Dermis microvascular lymphatic vessel endothelial cell (primary cell): ENCODE measurements at regions not wholly inside any gene's neighbourhood (a gene's known extent, or its start where the extent isn't known, plus 50 kb on each side); places are given as distances from the start of the nearest gene placed in this dataset.

ENCODE experiments used
- DNase-seq, 2 donors: peaks; one replicate each; pipeline versions ENCODE4 v3.0.0 to v3.0.0-alpha.2; 2010; ENCODE audit warnings: low read depth in 2 of 2

DNA sequence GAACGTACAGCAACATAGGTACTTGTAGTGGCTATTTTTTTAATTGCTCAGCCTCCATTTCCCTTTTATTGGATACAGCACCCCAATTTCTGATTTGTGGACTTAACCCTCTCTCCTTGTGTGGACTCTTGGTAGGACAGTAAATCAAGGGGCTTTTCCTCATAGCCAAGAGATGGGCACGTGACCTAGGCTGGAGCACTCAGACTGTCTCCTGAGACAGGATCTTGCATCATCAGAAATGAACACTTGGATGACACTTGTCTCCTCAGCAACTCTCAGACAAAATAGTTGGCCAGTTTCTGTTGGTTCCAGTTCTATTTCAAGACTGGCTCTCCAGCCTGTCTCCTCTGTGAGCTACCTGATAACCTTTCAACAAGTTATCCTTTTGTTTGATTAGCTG is 112.9 kb upstream of the ZNF678 start:
- DNase-seq: no peak

DNA sequence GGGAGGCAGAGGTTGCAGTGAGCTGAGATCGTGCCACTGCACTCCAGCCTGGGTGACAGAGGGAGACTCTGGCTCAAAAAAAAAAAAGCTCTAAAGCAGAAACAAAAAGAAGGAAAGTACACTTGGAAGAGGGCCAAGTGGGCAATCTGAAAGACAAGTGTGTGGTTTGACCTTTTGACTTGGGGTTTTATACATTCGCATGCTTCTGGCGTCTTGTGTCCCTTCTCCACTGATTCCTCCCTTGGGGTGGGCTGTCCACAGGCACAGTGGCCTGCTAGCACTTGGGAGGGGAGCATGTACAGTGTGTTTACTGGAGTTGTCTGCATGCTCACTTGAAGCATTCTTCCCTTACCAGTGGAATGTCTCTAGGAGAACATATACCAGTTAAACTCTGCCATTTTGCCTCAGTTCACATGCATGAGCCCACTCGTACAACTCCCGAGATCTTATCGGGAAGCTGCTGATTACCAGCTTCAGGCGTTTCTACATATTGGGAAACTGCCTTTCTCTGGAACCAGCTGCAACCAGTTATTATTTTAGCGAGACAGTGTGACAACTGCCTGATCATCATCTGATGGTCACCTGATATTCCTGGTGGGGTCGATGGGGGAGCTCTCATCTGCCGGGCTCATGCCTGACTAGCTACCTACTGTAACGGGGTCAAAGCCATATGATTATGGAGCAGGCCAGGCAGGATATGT is 113.5 kb upstream of the ZNF678 start:
- no peak for DNase-seq

DNA sequence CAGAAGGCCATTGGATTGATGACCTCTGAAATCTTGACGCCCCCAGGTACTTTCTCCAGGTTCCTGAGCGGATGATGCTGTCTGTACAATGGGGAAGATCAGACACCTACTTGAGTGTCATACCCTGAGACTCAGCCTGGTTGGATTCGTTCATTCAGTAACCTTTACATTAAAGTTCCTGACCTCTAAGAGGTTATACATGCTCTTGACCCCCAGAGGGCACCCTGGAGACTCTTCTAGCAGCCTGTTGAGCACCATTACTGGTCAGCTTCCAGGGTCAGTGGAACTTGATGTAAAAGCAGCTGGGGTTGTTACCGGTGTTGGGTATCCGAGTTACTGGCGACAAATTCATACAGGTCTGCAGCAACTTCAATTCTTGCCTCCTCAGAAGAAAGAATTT is 114.3 kb upstream of the ZNF678 start:
- DNase-seq: peak in 1 of 2 donors; percentile 40

DNA sequence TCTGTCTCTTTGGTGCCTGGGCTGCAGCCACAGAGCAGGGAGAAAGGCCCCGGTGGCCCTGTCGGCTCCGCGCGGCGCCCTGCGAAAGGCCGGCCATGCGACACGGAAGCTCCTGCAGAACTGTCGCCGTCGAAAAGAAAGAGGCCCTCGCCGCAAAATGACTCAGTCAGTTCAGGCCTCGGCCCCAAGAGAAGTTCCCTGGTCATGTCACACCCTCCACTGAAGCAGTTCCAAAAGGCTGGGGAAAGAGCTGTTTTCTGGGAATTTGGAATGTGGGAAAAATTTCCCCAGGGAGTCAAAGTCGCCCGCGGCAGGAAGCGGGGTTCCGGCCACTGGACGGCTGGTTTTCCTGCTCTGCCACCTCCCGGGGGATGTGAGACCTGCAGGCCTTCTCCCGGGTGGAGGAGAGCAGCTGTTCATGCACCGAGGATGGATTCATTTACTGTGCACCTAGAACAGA is 115.8 kb upstream of the ZNF678 start:
- DNase-seq: peak in 1 of 2 donors; percentile 56

DNA sequence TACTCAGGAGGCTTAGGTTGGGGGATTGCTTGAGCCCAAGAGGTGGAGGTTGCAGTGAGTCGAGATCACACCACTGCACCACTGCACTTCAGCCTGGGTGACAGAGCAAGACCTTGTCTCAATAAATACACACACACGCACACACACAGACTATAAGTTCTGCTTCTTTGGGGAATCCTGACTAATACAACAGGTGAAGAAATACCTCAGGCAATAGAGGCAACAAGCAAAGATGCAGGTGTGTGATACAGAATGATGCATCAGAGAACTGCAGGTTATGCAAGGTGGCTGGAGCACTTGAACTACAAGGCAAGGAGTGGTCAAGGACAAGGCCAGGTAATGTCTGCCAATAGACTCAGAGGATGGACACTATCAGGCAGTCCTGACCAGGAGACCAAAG is 117.6 kb upstream of the ZNF678 start:
- DNase-seq: no peak

DNA sequence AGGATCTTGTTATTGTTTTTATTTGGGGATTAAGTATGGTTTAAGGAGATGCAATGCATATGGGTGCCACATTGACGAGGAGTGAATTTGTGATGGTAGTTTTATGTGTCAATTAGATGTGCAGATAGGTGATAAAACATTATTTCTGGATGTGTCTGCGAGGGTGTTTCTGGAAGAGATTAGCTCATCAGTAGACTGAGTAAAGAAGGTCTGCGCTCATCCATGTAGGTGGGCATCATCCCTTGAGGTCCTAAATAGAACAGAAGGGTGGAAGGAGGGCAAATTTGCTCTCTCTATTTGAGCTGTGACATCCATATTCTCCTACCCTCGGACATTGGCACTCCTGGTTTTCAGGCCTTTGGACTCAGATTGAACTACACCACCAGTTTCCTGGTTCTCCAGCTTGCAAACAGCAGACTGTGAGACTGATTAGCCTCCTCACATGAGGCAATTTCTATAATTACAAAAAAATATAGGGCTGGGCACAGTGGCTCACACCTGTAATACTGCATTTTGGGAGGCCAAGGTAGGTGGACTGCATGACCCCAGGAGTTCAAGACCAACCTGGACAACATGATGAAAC is 118.2 kb upstream of the ZNF678 start:
- DNase-seq: no peak

DNA sequence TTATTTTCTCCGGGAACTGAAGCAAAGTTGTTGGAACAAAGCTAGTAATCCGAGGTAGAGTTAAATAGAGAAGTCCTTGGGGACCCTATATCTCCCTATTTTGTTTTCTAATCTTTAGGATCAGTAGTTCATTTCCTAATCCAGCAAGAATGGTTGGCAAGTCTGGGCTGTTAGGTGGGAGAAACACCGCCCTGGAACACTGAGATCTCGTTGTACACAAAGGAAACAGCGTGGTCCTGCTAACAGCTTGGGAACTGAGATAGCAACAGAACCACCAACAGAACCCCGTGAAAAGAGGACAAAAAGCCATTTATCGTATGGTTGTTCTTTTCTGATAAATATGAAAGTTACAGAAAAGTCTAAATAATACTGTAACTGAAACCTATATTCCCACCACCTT is 121.9 kb upstream of the CDC42BPA start:
- peak in 1 of 2 donors; percentile 17 for DNase-seq

DNA sequence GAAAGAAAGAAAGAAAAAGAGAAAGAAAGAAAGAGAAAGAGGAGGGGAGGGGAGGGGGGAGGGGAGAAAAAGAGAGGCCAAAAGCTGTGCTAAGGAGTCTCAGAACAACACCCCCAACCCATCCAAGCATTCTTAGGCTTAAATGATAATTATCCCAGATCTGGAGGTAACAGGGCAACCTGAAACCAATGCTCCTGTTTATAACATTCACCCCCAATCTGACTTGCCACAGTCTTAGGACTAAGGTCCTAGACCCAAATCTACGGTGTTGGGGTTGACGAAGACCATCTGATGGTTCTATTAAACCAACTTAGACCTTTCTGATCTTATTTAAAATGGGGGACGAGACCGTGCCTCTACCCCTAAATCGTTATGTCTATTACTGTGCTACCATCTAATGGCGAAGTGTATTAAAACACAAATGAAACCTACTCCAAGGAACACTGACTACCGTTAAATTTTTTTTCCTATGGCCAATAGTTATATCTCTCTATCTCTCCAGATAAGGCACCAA is 119.3 kb upstream of the CDC42BPA start:
- DNase-seq: peak; percentile 65 to 75

DNA sequence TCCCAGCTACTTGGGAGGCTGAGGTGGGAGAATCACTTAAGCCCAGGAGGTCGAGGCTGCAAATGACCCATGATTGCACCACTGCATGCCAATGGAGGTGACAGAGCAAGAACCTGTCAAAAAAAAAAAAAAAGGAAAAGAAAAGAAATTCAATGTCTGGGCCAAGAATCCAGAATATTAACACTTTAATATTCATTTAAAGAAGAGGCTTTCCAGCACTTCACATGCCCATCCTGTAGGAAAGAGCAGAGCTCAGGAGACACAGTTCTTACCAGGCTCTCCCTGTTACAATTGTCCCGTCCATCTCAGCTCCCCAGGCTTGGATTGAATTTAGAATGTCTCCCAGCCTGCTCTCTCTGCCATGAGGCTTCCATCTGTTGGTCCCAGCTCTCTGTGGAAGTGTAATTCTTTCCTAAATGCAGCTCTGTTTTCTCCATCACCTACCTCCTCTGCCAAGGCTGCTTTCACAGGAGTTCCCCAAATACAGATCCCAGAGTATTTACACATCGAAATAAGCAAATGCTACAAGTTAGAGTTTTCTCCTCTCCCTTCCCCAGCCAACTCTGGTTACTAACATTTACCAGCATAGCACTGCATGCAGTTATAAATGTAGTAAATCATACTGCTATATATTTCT is 116.6 kb upstream of the CDC42BPA start:
- no peak for DNase-seq

DNA sequence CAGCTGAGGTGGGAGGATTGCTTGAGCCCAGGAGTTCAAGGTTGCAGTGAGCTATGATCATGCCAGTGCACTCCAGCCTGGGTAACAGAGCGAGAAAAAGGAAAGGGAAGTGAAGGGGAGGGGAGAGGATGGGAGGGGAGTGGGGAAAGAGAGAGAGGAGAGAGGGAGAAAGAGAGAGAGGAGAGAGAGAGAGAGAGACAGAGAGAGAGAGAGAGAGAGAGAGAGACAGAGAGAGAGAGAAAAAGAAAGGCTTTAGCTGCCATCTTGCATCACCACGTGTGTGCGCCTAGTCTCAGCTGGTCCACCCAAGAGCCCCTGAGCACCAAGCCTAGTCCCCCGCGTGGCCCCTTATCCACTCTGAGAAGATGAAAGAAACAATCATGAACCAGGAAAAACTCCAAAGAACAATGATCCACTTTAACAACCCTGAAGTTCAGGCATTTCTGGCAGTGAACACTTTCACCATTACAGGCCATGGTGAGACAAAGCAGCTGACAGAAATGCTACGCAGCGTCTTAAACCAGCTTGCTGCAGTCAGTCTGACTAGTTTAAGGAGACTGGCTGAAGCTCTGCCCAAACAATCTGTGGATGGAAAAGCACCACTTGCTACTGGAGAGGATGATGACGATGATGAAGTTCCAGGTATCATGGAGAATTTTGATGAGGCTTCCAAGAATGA is 115.5 kb upstream of the CDC42BPA start:
- DNase-seq: no peak

DNA sequence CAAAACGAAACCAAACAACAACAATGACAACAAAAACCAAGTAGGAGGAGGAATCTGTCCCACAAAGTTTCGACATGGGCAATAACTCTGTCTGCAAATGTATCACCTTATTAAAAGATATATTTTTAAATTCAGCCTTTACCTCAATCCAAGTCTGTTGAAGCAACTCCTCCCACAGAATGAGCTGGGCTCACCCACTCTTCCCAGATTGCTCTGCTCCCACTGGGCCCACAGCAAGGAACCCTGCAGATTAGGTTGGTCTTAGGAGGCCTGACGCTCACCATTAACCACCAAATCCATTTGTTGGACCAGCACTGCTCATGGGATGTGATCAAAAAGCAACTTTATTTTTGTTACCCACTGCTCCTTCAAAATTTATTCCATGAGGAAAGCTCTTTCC is 114.7 kb upstream of the CDC42BPA start:
- DNase-seq: no peak

DNA sequence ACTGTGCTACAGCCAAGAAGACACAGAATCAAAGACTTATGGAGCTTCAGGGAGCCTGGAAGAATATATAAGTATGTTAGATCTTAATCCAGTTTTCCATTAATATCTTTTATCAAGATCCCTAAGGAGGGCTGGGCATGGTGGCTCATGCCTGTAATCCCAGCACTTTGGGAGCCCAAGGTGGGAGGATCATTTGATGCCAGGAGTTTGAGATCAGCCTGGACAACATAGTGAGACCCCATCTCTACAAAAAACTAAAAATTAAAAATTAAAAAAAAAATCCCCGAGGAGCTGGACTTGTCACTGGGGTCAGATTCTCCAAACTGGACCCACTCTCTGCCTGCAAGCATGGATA is 113.9 kb upstream of the CDC42BPA start:
- no peak for DNase-seq

DNA sequence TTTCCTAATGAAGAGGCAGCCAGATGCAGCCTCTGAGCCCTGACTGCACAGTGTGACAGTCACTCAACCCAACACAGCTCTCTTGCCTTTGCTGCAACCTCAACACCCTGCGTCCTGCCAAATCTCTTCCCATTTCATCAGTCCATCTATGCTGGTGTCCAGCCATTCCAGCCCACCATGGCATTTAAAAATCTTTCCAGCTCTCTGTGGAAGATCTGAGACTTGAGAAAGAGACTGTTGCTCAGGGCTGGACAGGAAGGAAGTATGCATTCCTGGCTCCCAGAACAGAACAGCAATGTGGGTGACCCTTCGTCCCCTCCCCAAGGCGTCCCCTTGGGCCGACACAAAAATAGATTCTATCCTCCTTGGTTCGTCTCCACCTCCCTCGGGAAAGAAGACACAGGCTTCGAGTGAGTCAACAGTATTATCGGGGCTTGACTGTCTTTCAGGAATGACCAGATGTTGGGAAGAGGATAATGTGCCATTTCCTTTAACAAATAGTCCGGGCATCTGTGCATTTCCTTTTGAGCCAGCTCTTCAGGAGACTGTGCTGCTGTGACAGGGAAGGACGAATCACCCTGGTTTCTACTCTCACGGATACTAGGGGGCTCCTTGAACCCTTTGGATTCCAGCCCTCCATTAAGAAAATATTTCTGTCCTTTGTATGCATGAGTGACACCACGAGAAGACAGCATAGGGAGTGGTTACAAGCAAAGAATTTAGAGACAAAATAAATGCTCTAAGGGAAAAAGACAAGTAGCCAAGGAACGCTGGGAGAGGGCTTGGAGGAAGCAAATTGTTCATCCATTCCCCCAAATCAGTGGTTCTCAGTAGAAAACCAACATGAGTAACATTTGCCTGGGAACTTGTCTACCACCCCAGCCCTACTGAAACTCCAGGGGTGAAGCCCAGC is 111.4 kb upstream of the CDC42BPA start:
- DNase-seq: peak in 1 of 2 donors; percentile 83

DNA sequence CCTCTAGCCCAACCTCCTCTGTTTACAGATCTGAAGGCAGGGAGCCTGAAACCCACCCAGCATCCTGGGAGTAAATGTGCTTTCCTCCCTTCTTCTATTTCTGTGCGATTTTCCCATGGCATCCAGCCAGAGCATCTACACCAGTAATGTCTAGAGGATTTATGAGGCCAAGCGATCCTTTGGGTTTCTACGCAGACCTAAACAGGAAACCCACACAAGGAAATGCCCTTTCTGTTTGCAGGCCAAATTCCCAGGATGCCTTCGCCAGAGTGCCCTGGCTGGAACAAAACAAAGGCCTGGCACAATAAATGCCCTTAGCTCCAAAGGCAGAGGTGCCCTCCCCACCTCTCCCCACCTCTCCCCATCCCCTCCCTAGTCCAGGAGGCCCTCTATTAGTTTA is 110.5 kb upstream of the CDC42BPA start:
- peak; percentile 54 to 96 for DNase-seq

DNA sequence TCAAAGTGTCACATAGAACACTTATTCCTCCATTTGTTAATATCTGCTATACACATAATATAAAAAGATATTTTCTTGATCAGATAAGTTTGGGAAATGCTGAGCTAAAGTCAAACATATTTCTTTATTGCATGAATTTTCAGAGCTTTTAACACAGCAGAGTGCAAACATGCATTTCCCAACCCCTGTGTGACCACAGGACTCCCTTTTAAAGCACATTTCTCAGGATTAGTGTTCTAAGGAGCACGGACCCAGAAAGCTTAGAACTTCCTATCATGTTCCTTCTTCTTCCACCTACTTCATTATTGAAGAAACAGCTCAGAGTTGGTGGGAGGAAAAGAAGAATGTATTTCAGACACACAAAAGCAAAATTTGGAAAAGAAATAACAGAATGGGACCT is 109.1 kb upstream of the CDC42BPA start:
- no peak for DNase-seq

DNA sequence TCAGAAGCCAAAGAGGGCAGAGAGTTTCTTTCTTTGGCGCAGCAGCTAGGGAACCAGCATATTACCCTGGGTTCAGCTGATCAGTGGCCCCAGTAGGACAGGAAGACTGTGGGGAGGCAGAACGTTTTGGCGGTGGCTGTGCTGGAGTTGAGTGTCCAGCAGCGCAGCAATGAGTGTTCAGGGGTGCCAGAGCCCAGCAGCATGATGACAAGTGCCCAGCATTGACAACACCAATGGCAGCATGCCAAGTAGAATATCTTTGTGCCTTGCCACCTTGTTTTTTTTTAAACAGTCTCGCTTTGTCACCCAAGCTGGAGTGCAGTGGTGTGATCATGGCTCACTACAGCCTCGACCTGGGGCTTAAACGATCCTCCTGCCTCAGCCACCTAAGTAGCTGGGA is 106.7 kb upstream of the CDC42BPA start:
- no peak for DNase-seq

DNA sequence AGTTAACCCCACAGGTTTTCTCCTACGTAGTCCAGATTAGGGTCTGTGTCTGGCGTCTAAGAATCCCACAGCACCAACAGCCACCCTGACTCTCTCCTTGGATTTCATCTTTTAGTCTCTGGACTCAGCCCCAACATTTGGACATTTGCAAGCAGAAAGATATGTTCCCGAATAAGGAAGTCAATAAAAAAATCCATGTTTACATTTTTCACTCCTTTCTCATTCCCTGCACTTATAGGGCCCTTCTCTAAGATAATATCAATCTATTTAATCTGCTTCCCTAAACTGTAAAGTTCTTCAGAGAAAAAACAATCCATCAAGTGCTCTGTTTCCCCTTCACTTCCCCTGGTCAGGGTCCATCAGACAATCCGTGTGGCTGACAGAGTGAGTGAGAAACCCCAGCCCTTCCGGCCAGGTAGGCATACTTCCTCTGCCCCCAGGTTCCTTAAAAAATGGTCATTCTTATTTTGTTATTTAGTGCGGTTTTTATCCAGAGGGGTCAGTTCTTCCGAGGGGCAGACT is 105.9 kb upstream of the CDC42BPA start:
- no peak for DNase-seq

DNA sequence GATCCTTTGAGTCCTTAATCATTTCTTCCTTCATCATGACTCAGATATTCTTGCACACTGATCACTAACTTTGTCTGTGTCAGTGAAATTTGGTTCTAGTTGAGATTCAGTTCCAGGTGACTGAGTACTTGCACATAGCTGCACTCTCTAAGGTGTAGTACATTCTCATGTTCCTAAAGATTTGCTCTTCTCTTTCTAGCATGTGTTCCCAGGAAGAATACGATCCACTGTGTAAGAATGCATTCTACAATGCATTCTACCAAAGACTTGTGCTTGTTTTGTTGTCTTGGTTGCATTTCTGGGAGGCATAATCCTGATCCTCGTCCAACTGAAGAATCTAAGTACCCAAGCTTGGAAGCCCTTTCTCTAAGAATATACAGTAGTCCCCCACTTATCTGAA is 104.3 kb upstream of the CDC42BPA start:
- no peak for DNase-seq

DNA sequence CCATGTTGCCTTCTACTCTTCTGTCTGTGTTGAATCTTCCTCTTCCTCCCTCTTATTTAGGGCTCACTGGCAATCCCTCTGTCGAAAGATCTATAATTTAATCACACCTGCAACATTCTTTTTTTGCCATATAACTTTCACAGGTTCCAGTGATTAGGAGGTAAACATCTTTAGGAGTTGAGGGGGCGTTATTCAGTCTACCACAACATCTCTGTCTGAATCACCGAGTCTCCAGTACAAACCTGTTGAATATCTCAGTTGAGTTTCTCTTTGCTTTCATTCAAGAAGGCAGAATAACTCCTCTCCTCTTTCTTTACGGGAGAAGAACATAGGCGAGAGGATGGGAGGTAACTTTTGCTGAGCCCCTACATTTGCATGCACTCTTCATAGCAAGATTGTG is 101.9 kb upstream of the CDC42BPA start:
- no peak for DNase-seq

DNA sequence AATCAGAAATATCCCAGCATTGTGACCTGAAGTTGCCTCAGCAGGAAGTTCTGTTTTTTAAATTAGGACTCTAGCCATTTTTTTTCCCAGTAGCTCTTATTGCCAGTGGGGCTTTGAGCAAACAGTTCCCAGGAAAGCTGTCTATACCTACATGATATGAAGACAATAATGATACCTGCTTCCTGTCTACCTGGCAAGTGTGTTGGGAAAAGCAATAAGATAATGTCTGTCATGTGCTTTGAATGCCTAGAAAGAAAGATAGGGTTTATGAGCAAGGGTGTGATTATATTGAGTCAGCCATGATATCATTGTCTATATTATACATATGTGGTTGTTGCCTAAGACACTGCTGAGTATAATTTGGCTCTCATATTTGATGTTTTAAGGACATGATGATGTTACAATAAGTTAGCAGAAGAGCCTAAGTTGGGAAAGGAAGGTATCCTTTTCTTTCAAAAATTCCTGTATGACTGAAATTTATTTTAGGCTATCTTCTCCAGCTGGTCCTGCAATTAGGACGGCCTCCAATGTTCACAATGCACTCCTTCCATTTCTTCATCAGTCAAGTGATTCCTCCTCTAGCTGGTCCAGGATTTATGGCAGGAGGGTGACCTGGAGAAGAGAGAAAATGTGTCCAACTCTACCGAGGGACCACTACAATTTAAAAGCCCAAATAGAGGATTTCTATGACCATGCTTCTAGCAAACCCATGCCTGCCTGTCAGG is 99.6 kb upstream of the CDC42BPA start:
- no peak for DNase-seq
